Loucy (cell line): ENCODE measurements at regions not wholly inside any gene's neighbourhood (a gene's known extent, or its start where the extent isn't known, plus 50 kb on each side); places are given as distances from the start of the nearest gene placed in this dataset.
"Not testable (repeated sequence)": the region's sequence is repeated elsewhere in the genome, so short reads cannot be mapped to it uniquely, and the experiment has no call there.

Experiments used
- H2AFZ ChIP-seq: fragments of 200-600 bp; sonication (generic); 2 replicates; pipeline ENCODE4 v1.6.0; 2016; ENCODE audit warnings: antibody characterized with exemption, mild to moderate bottlenecking, low read length, moderate library complexity
- H3F3A ChIP-seq: fragments of 200-600 bp; 2 replicates; pipeline ENCODE4 v1.6.0; 2016; ENCODE audit warnings: antibody characterized with exemption, low read depth, mild to moderate bottlenecking
- H3K27me3 ChIP-seq: fragments of 200-600 bp; sonication (generic); 2 replicates; pipeline ENCODE4 v1.6.1; 2014; ENCODE audit warnings: low read length, mild to moderate bottlenecking; ENCODE audit not compliant: insufficient read depth, poor library complexity, severe bottlenecking
- H3K36me3 ChIP-seq: fragments of 200-600 bp; sonication (generic); 2 replicates; pipeline ENCODE4 v1.6.1; 2016; ENCODE audit warnings: low read length; ENCODE audit not compliant: insufficient read depth
- H3K4me1 ChIP-seq: fragments of 200-600 bp; sonication (generic); 2 replicates; pipeline ENCODE4 v1.5.1; 2014; ENCODE audit warnings: low read length, mild to moderate bottlenecking; ENCODE audit not compliant: insufficient read depth, poor library complexity, severe bottlenecking
- H3K4me2 ChIP-seq: fragments of 200-600 bp; sonication (generic); 2 replicates; pipeline ENCODE4 v1.6.0; 2014; ENCODE audit warnings: antibody characterized with exemption, low read length, low read depth, mild to moderate bottlenecking; ENCODE audit not compliant: poor library complexity, severe bottlenecking
- H3K4me3 ChIP-seq: fragments of 200-600 bp; sonication (generic); 2 replicates; pipeline ENCODE4 v1.5.1; 2014; ENCODE audit warnings: low read length, mild to moderate bottlenecking, mixed read lengths; ENCODE audit not compliant: poor library complexity, severe bottlenecking
- H3K79me2 ChIP-seq: fragments of 200-600 bp; sonication (generic); 2 replicates; pipeline ENCODE4 v1.6.1; 2014; ENCODE audit warnings: low read length; ENCODE audit not compliant: insufficient read depth
- H3K9ac ChIP-seq: fragments of 200-600 bp; sonication (generic); 2 replicates; pipeline ENCODE4 v1.6.0; 2014; ENCODE audit warnings: mild to moderate bottlenecking, low read depth, low read length, moderate library complexity; ENCODE audit not compliant: poor library complexity, severe bottlenecking
- H3K9me2 ChIP-seq: fragments of 200-600 bp; sonication (generic); replicated peaks from 2 replicates; pipeline ENCODE4 v1.6.1; 2016; ENCODE audit warnings: low read depth, low read length, mixed read lengths
- H3K9me3 ChIP-seq: fragments of 200-600 bp; sonication (generic); 2 replicates; pipeline ENCODE4 v1.6.1; 2014; ENCODE audit warnings: mild to moderate bottlenecking, antibody characterized with exemption, low read length, low read depth; ENCODE audit not compliant: insufficient read depth
- H4K20me1 ChIP-seq: fragments of 200-600 bp; sonication (generic); 2 replicates; pipeline ENCODE4 v1.6.0; 2014; ENCODE audit warnings: antibody characterized with exemption, low read length, mild to moderate bottlenecking; ENCODE audit not compliant: insufficient read depth, poor library complexity, severe bottlenecking
- CTCF ChIP-seq: fragments of 200-600 bp; sonication (generic); conservative IDR thresholded peaks from 2 replicates; pipeline ENCODE4 v1.5.1; 2014; ENCODE audit warnings: mild to moderate bottlenecking, antibody characterized with exemption, low read length
- EZH2phosphoT487 ChIP-seq: fragments of 200-600 bp; IDR thresholded peaks from 2 replicates; pipeline ENCODE4 v1.6.1; 2018; ENCODE audit warnings: antibody characterized with exemption, mild to moderate bottlenecking, moderate library complexity, borderline replicate concordance

GRCh38 chr6:47420394-47421371 lies 56.9 kb upstream of the CD2AP start:
- Histone ChIP-seq H3K4me1 (no peaks in the 10 kb centered on the region), H3F3A (no peaks in the 10 kb centered on the region), H3K36me3 (no peaks in the 10 kb centered on the region), H4K20me1 (no peaks in the 10 kb centered on the region), H3K9me3 (no peaks in the 10 kb centered on the region), H3K9ac (no peak overlapping the region), H3K79me2 (no peaks in the 10 kb centered on the region), H3K4me2 (no peak overlapping the region), H2AFZ (no peak overlapping the region), H3K9me2 (no peaks in the 10 kb centered on the region), H3K4me3 (no peak overlapping the region), H3K27me3 (no peaks in the 10 kb centered on the region)
- no peak for TF ChIP-seq CTCF

- no peak overlapping the region for H2AFZ ChIP-seq
- H3K9ac ChIP-seq, result no peak overlapping the region
- no peaks in the 10 kb centered on the region for H3K79me2 ChIP-seq
- no peaks in the 10 kb centered on the region for H4K20me1 ChIP-seq
- no peaks in the 10 kb centered on the region for H3K9me3 ChIP-seq
- H3K9me2 ChIP-seq, result no peaks in the 10 kb centered on the region
- H3K36me3 ChIP-seq, result no peaks in the 10 kb centered on the region
- no peak overlapping the region for H3K4me3 ChIP-seq
- H3K27me3 ChIP-seq, result no peaks in the 10 kb centered on the region
- H3K4me1 ChIP-seq, result no peaks in the 10 kb centered on the region
- TF ChIP-seq EZH2phosphoT487 (no peak), CTCF (no peak)
- H3K4me2 ChIP-seq, result no peak overlapping the region
- no peaks in the 10 kb centered on the region for H3F3A ChIP-seq
Observed at GRCh38 chr6:47423079-47423478, 54.5 kb upstream of the CD2AP start.

- H3K9me2 ChIP-seq, result no peaks in the 10 kb centered on the region
- no peak overlapping the region for H2AFZ ChIP-seq
- H3K36me3 ChIP-seq, result no peaks in the 10 kb centered on the region
- no peaks in the 10 kb centered on the region for H3K4me1 ChIP-seq
- no peaks in the 10 kb centered on the region for H3K79me2 ChIP-seq
- TF ChIP-seq CTCF (no peak), EZH2phosphoT487 (no peak)
- H3K27me3 ChIP-seq, result no peaks in the 10 kb centered on the region
- no peak overlapping the region for H3K4me2 ChIP-seq
- H3K9ac ChIP-seq, result no peak overlapping the region
- H4K20me1 ChIP-seq, result no peaks in the 10 kb centered on the region
- no peak overlapping the region for H3K4me3 ChIP-seq
- no peaks in the 10 kb centered on the region for H3F3A ChIP-seq
- H3K9me3 ChIP-seq, result no peaks in the 10 kb centered on the region
Observed at GRCh38 chr6:47424436-47424836, 53.2 kb upstream of the CD2AP start.

GRCh38 chr6:47425724-47426123 lies 51.9 kb upstream of the CD2AP start:
- not testable (repeated sequence) for H3K36me3 ChIP-seq, H3F3A ChIP-seq, H3K79me2 ChIP-seq, H3K4me3 ChIP-seq, H3K9ac ChIP-seq, H3K9me3 ChIP-seq, H3K4me2 ChIP-seq, H2AFZ ChIP-seq, H3K9me2 ChIP-seq, H3K4me1 ChIP-seq, H3K27me3 ChIP-seq, H4K20me1 ChIP-seq
